Ectodermal cell (in vitro differentiated cells): ENCODE measurements at regions not wholly inside any gene's neighbourhood (a gene's known extent, or its start where the extent isn't known, plus 50 kb on each side); places are given as distances from the start of the nearest gene placed in this dataset.

Experiments
- H3K27ac ChIP-seq: 2 replicates; pipeline ENCODE4 v1.7.0; 2013; ENCODE audit warnings: mild to moderate bottlenecking, low read depth, low read length; ENCODE audit not compliant: insufficient read depth, poor library complexity, severe bottlenecking
- H3K27me3 ChIP-seq: 2 replicates; pipeline ENCODE4 v1.7.0; 2013; ENCODE audit warnings: mild to moderate bottlenecking, low read length; ENCODE audit not compliant: insufficient read depth, control insufficient read depth, poor library complexity, severe bottlenecking
- H3K36me3 ChIP-seq: one replicate; pipeline ENCODE4 v1.7.0; 2013; ENCODE audit warnings: low read length; ENCODE audit not compliant: control insufficient read depth, insufficient read depth
- H3K4me1 ChIP-seq: one replicate; pipeline ENCODE4 v1.7.0; 2013; ENCODE audit warnings: low read length; ENCODE audit not compliant: control insufficient read depth, insufficient read depth
- H3K4me3 ChIP-seq: 2 replicates; pipeline ENCODE4 v1.7.0; 2013; ENCODE audit warnings: low read depth, low read length, control low read depth; ENCODE audit not compliant: insufficient read depth
- H3K9me3 ChIP-seq: 2 replicates; pipeline ENCODE4 v1.7.0; 2013; ENCODE audit warnings: mild to moderate bottlenecking, low read length, moderate library complexity; ENCODE audit not compliant: control insufficient read depth
- WGBS, 2 experiments: methylation state at CpG; one replicate each; pipeline ENCODE4 v1.1.7; 2013; ENCODE audit warnings: missing lambda C conversion rate in 2 of 2; 5-methylcytosine and 5-hydroxymethylcytosine counted together

DNA sequence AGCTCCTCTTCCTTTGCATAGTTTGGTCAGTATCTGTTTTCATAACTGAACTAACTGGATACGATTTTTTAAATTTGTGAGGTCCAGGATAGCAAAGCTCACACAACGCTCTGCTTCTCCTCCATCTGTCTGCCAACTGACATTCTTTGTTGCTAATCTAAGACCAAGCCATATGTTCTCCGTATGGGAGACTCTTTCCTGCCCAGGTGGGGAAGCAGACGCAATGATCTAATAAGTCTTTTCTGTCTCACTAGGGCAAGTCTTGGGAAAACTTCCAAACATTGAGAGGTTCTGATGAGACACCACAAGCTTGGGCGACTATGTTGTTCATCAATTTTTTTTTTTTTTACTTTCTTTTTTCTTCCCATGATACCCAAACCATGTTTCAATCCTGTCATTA lies 558.5 kb downstream of the EFNA5 start:
- Histone ChIP-seq H3K27ac (no peak overlapping the region), H3K4me3 (no peak overlapping the region), H3K9me3 (no peaks in the 10 kb centered on the region), H3K36me3 (no peaks in the 10 kb centered on the region), H3K27me3 (no peaks in the 10 kb centered on the region), H3K4me1 (no peaks in the 10 kb centered on the region)
- 90 to 94% methylated on average over 5 of the region's 5 CpGs for WGBS, 2 experiments

DNA sequence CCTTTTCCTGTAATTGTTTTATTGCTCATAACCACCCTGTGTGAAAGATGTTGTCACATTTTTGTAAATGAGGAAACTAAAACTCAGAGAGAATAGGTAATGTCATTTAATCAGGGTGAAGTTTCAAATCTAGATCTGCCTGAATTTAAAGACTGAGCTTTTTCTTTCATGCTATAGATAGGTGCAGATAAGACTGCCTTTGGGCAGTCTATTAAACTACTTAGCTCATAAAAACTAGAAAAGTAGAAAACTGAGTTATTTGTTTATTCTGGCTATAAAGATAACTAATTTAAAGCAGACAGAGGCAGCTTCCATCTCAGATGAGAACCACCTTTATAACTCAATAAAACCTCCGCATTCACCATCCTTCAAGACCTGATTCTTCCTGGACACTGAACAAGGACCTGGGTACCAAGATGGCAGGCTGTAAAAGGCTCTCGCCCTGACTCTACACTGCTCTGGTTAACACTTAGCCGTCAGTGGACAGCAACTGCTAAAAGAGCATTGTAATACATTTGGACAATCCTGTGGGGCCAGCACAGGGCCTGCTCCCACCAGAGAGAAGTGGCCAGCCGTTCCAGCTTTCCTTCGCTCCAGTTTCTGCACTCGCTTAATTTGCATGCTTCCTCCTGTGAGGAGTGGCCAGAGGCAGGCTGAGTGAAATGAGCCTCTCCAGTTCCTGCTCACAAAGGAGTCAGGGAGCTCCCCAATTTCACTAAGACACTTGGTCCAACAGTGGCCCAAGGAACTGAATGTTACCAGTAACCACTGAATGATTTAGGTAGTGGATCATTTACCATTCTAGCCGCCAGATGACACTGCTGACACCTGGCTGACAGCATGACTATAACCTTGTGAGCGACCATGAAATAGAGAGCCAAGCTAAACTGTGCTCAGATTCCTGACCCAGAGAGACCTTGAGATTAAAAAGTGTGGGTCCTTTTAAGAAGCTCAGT lies 566.4 kb downstream of the EFNA5 start:
- Histone ChIP-seq H3K36me3 (no peaks in the 10 kb centered on the region), H3K27me3 (no peaks in the 10 kb centered on the region), H3K4me1 (no peaks in the 10 kb centered on the region), H3K9me3 (no peaks in the 10 kb centered on the region), H3K27ac (no peak overlapping the region), H3K4me3 (no peak overlapping the region)
- WGBS, 2 experiments, result 81 to 83% methylated on average over 8 of the region's 8 CpGs

DNA sequence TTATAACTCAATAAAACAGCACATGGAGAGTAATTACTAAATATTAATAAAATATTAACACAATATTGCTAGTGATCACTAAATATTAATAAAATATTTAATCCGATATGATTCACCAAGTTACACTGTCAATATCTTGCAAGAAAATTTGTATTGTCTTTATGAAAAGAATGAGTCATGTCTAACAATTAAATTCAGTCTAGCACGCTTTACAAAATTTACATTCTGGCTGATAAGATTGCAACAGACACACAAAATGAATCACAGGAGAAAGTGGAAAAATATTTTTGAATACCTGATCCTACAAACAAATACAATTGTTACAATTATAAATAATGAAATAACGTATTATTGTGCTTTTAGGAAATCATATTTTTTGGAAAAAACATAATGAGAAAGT lies 567.2 kb downstream of the EFNA5 start:
- no peaks in the 10 kb centered on the region for H3K27me3 ChIP-seq
- H3K36me3 ChIP-seq, result no peaks in the 10 kb centered on the region
- no peaks in the 10 kb centered on the region for H3K4me1 ChIP-seq
- H3K4me3 ChIP-seq, result no peak overlapping the region
- no peaks in the 10 kb centered on the region for H3K9me3 ChIP-seq
- H3K27ac ChIP-seq, result no peak overlapping the region
- 100% methylated on average over 1 of the region's 3 CpGs; no CpG with 5 or more reads in 1 of the 2 experiments for WGBS, 2 experiments

DNA sequence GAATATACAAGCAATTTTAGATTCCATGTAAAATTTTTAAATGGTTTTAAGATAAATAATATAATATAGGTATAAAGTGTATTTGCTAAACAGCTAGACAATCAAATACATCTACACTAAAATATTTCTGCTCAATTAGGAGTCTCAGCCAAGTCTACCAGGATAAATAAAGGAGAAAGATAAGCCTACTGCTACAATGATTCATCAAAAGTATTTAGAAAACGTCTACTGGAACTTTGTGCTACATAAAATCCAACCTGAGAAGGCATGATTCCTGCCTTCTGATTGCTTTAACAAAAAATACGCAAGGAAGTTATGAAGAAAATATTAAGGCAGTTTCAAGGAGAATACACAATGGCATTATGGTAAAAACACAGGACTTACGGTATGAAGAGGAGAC lies 570.6 kb downstream of the EFNA5 start:
- 99 to 100% methylated on average over 3 of the region's 3 CpGs for WGBS, 2 experiments
- Histone ChIP-seq H3K9me3 (no peaks in the 10 kb centered on the region), H3K4me3 (no peak overlapping the region)

DNA sequence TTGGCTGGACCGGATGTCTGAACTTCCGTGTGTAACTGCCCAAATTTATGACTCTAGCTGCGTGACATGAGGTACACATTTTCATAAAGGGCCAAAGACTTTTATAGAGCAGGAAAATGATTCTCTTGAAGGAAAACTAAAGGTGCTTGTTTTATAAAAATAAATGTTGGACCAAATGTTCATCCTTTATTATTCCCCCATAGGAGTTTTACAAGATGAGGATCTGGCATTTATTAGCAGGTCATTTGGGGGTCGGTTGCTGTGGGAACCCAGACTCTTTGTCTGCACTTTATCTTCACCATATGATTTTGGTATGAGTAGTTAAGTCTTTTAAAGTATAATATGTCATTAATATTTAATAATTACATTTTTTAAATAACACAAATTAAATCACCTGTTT lies 571.2 kb downstream of the EFNA5 start:
- Histone ChIP-seq H3K4me3 (no peak overlapping the region), H3K9me3 (no peaks in the 10 kb centered on the region), H3K27me3 (no peaks in the 10 kb centered on the region), H3K36me3 (no peaks in the 10 kb centered on the region), H3K4me1 (no peaks in the 10 kb centered on the region), H3K27ac (no peak overlapping the region)
- 92 to 93% methylated on average over 3 to 4 of the region's 4 CpGs for WGBS, 2 experiments

More for the DNA sequence above, 570.6 kb downstream of the EFNA5 start:
- no peaks in the 10 kb centered on the region for H3K36me3 ChIP-seq
- no peaks in the 10 kb centered on the region for H3K4me1 ChIP-seq
- no peak overlapping the region for H3K27ac ChIP-seq
- no peaks in the 10 kb centered on the region for H3K27me3 ChIP-seq

DNA sequence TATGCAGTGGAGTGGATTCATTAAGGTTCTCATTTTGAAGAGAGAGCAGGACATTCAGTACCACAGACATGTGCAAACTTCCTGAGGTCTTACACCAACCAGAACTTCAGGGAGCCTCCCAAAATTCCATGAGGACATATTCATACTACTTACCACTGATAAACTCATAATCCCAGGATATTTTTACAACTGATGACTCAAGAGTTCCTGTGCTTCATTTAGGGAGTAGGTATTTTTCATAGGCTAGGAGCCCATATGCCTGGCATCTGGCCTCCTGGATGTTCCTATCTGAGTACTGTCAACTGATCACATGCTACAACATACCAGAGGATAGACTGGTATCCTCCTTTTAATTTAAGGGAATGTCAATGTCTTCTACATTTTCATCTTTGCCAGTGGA lies 578.0 kb downstream of the EFNA5 start:
- no peaks in the 10 kb centered on the region for H3K4me1 ChIP-seq
- no peaks in the 10 kb centered on the region for H3K9me3 ChIP-seq
- H3K4me3 ChIP-seq, result no peak overlapping the region
- H3K27me3 ChIP-seq, result no peaks in the 10 kb centered on the region
- no peak overlapping the region for H3K27ac ChIP-seq
- H3K36me3 ChIP-seq, result no peaks in the 10 kb centered on the region

DNA sequence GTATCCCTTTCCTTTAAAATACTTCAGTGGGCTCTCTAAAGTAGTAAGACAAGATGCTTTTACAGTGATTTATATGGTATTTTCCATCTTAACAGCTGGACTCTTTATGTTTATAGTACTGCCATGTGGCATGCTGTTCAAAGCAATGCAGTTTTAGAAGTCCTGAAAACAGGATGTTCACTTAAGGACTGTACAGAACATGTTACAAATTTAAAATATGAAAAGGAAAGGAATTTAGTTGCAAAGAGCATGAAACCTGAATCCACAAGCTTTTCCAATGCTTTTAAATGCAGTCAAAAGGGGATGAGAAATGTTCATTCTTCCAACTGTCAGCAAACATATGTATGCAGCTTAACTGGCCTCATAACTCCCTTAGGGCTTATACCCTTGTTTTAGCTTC lies 580.2 kb downstream of the EFNA5 start:
- H3K27me3 ChIP-seq, result no peaks in the 10 kb centered on the region
- H3K4me3 ChIP-seq, result no peak overlapping the region
- no peaks in the 10 kb centered on the region for H3K36me3 ChIP-seq
- no peaks in the 10 kb centered on the region for H3K9me3 ChIP-seq
- H3K27ac ChIP-seq, result no peak overlapping the region
- no peaks in the 10 kb centered on the region for H3K4me1 ChIP-seq

DNA sequence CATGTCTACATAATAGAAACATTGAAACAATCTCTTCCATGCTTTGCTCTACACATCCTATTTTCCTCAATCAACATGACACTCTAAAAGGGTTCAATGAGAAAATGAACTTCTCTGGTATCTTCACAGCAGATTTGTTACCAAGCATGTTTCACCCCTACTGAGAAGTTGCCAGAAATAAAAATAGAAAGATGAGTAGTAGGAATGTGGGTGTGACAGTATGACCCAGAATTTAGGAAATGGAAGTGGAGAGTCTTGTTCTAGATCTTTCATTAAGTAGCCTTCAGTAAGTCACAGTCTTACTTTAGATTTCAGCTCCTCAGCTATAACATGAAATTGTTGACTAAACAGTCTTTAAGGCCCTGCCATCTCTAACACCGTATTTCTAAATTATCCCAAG lies 581.8 kb downstream of the EFNA5 start:
- 79 to 93% methylated on average over 1 of the region's 1 CpG for WGBS, 2 experiments
- Histone ChIP-seq H3K9me3 (no peaks in the 10 kb centered on the region), H3K36me3 (no peaks in the 10 kb centered on the region), H3K27ac (no peak overlapping the region), H3K4me3 (no peak overlapping the region), H3K4me1 (no peaks in the 10 kb centered on the region), H3K27me3 (no peaks in the 10 kb centered on the region)

DNA sequence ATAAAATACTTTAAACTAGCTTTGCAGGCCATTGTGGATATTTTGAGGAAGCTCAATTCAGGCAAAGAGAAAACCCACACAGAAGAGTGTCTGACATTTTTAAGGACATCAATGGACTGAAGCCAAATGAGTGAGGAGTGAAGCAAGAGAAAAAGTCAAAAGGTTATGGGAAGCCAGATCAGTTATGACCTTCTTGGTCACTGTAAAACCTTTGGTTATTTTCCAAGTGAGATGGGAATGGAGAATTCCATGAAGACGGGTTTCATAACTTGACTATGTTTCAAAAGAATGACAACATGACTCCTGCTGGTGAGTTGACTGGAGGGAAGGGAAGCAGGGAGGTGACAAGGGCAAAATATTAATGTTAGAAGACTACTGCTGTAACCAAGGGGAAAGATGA lies 585.2 kb downstream of the EFNA5 start:
- 95 to 98% methylated on average over 1 of the region's 1 CpG for WGBS, 2 experiments
- H3K36me3 ChIP-seq, result no peaks in the 10 kb centered on the region
- H3K9me3 ChIP-seq, result no peaks in the 10 kb centered on the region
- H3K27me3 ChIP-seq, result no peaks in the 10 kb centered on the region
- no peak overlapping the region for H3K27ac ChIP-seq
- no peak overlapping the region for H3K4me3 ChIP-seq
- H3K4me1 ChIP-seq, result no peaks in the 10 kb centered on the region

DNA sequence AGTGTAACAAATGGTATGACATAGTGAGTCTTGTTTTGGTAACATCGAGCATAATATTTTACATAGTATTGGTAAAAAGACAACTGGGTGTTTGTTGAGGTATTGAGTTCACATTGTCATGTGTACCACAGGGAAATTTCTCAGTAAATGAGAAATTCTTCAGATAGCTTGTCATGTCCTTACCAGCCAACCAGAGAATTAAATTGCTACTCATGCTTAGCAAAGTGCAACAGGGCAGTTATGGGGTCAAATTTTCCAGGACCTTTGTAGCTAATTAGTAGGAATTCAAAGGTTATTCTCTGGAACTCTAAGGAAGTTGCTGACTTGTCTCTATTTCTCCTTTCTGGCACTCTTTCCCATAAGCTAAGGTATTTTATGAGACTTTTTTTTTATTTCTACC lies 595.7 kb downstream of the EFNA5 start:
- H3K27ac ChIP-seq, result no peak overlapping the region
- 88 to 100% methylated on average over 1 of the region's 1 CpG for WGBS, 2 experiments

More for the DNA sequence above, 595.7 kb downstream of the EFNA5 start:
- no peaks in the 10 kb centered on the region for H3K4me1 ChIP-seq
- no peaks in the 10 kb centered on the region for H3K36me3 ChIP-seq
- no peak overlapping the region for H3K4me3 ChIP-seq
- H3K27me3 ChIP-seq, result no peaks in the 10 kb centered on the region
- H3K9me3 ChIP-seq, result no peaks in the 10 kb centered on the region
